ENCODE measurements at regions not wholly inside any gene's neighbourhood (a gene's known extent, or its start where the extent isn't known, plus 50 kb on each side); places are given as distances from the start of the nearest gene placed in this dataset.
"Not testable (repeated sequence)": the region's sequence is repeated elsewhere in the genome, so short reads cannot be mapped to it uniquely, and the experiment has no call there.

GRCh38 chr19:32084756-32085363 is 260.6 kb upstream of the ZNF507 start:
- not testable (repeated sequence) for DNase-seq (ENCODE audit: low spot score)

- DNase-seq (ENCODE audit: low spot score): no peak
Measured at GRCh38 chr19:32091241-32091640, 254.2 kb upstream of the ZNF507 start.

GRCh38 chr19:32097011-32097410 is 248.4 kb upstream of the ZNF507 start:
- DNase-seq (ENCODE audit: low spot score): no peak

GRCh38 chr19:32097620-32098019 is 247.8 kb upstream of the ZNF507 start:
- no peak for DNase-seq (ENCODE audit: low spot score)

GRCh38 chr19:32098968-32099367 is 246.4 kb upstream of the ZNF507 start:
- DNase-seq (ENCODE audit: low spot score): no peak

- no peak for DNase-seq (ENCODE audit: low spot score)
Measured at GRCh38 chr19:32101206-32101605, 244.2 kb upstream of the ZNF507 start.

GRCh38 chr19:32103541-32103940 is 241.9 kb upstream of the ZNF507 start:
- DNase-seq (ENCODE audit: low spot score): no peak

GRCh38 chr19:32104153-32104849 is 241.1 kb upstream of the ZNF507 start:
- no peak for DNase-seq (ENCODE audit: low spot score)

GRCh38 chr19:32104850-32105235 is 240.6 kb upstream of the ZNF507 start:
- no peak for DNase-seq (ENCODE audit: low spot score)

GRCh38 chr19:32105527-32106310 is 239.7 kb upstream of the ZNF507 start:
- no peak for DNase-seq (ENCODE audit: low spot score)

GRCh38 chr19:32122258-32122657 is 223.2 kb upstream of the ZNF507 start:
- DNase-seq (ENCODE audit: low spot score): no peak

GRCh38 chr19:32123355-32123940 is 222.0 kb upstream of the ZNF507 start:
- no peak for DNase-seq (ENCODE audit: low spot score)

- no peak for DNase-seq (ENCODE audit: low spot score)
Measured at GRCh38 chr19:32124585-32124984, 220.8 kb upstream of the ZNF507 start.

- no peak for DNase-seq (ENCODE audit: low spot score)
Measured at GRCh38 chr19:32129141-32129540, 216.3 kb upstream of the ZNF507 start.

GRCh38 chr19:32130332-32130731 is 215.1 kb upstream of the ZNF507 start:
- no peak for DNase-seq (ENCODE audit: low spot score)

GRCh38 chr19:32131005-32131404 is 214.4 kb upstream of the ZNF507 start:
- no peak for DNase-seq (ENCODE audit: low spot score)

GRCh38 chr19:32138416-32138815 is 207.0 kb upstream of the ZNF507 start:
- no peak for DNase-seq (ENCODE audit: low spot score)

- no peak for DNase-seq (ENCODE audit: low spot score)
Measured at GRCh38 chr19:32141840-32142511, 203.4 kb upstream of the ZNF507 start.

- DNase-seq (ENCODE audit: low spot score): no peak
Measured at GRCh38 chr19:32146664-32147063, 198.7 kb upstream of the ZNF507 start.

- DNase-seq (ENCODE audit: low spot score): no peak
Measured at GRCh38 chr19:32150605-32151004, 194.8 kb upstream of the ZNF507 start.

GRCh38 chr19:32154418-32154817 is 191.0 kb upstream of the ZNF507 start:
- DNase-seq (ENCODE audit: low spot score): no peak

Data from mesenteric fat pad (tissue), 1 donor.